ENCODE measurements at regions not wholly inside any gene's neighbourhood (a gene's known extent, or its start where the extent isn't known, plus 50 kb on each side); places are given as distances from the start of the nearest gene placed in this dataset.

DNA sequence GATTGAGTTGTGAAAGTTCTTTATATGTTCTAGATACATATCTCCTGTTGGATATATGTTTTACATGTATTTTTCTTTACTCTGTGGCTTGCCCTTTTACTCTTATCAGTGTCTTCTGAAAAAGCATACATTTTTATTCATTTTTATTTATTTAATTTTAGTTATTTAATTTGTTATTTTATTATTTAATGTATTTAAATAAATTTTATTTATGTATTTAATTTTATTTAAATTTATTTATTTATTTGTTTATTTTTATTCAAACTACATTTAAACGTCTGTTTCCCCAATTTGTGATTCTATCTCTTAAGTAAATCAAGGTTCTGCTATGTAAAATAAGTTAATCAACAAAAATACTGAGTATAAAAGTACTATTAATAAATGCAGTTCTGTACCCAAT lies 279.1 kb upstream of the AKR1E2 start:
- TF ChIP-seq EZH2 (IDR thresholded peaks at IDR 0.05; ENCODE audit: borderline replicate concordance, low read depth, low read length, severe bottlenecking): no peak
- TF ChIP-seq, protein P1, sequence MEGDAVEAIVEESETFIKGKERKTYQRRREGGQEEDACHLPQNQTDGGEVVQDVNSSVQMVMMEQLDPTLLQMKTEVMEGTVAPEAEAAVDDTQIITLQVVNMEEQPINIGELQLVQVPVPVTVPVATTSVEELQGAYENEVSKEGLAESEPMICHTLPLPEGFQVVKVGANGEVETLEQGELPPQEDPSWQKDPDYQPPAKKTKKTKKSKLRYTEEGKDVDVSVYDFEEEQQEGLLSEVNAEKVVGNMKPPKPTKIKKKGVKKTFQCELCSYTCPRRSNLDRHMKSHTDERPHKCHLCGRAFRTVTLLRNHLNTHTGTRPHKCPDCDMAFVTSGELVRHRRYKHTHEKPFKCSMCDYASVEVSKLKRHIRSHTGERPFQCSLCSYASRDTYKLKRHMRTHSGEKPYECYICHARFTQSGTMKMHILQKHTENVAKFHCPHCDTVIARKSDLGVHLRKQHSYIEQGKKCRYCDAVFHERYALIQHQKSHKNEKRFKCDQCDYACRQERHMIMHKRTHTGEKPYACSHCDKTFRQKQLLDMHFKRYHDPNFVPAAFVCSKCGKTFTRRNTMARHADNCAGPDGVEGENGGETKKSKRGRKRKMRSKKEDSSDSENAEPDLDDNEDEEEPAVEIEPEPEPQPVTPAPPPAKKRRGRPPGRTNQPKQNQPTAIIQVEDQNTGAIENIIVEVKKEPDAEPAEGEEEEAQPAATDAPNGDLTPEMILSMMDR (IDR thresholded peaks at IDR 0.05; ENCODE audit: borderline replicate concordance, extremely low read depth, low read length, poor library complexity, severe bottlenecking): no peak

All from DND-41 (cell line).